ENCODE measurements at regions not wholly inside any gene's neighbourhood (a gene's known extent, or its start where the extent isn't known, plus 50 kb on each side); places are given as distances from the start of the nearest gene placed in this dataset.
"Not testable (repeated sequence)": the region's sequence is repeated elsewhere in the genome, so short reads cannot be mapped to it uniquely, and the experiment has no call there.

DNA sequence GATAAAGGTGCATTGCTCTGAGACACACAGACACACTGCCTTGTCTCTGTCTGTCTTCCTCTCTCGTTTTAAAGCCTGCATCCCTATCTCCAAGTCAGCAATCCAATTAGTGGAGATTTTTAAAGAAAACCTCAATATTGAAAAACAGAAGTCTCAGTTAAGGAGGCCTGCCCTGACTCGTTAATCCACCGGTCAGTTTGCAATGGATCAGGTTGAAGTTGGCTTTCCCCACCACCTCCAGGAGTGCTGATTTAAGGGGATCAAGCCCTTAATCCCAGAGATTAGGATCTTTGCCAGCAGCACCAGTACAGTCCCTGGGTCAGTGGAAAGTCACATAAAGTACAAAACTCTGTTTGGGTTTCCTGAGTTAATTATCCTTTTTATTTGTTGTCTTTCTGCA lies 271.1 kb upstream of the ASIC2 start:
- no peak for DNase-seq (ENCODE audit: low spot score)

GRCh38 chr17:33567223-33567622 lies 274.1 kb upstream of the ASIC2 start:
- no peak for DNase-seq (ENCODE audit: low spot score)

DNA sequence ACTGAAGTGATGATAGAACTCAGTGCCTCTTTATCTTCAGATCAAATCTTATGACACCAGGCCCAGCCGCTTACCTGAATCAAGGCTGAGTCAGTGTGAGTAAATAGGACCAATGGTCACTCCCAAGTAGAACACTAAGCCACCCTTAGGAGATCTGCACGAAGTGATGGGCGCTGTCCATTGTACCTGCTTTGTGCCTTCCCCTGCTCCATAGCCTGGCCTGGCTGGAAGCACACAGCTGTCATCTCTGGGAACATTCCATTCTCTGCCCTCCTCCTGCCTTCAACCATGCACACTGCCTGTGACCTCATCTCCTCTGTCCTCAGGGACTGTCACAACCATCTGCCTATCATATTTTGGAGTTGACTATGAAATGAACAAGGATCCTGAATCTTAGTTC lies 279.5 kb upstream of the ASIC2 start:
- DNase-seq (ENCODE audit: low spot score) = no peak

GRCh38 chr17:33574942-33575445 lies 281.9 kb upstream of the ASIC2 start:
- no peak for DNase-seq (ENCODE audit: low spot score)

DNA sequence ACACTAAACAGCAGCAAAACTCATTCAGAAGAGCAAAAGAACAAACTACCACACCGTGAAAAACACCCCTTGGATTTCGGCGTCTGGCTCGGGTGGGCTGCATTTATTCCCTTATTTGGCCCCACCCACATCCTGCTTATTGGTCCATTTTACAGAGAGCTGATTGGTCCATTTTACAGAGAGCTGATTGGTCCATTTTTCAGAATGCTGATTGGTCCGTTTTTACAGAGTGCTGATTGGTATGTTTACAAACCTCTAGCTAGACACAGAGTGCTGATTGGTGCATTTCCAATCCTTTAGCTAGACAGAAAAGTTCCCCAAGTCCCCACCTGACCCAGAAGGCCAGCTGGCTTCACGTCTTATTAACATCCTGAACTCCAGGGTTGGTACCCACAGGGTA lies 286.6 kb upstream of the ASIC2 start:
- not testable (repeated sequence) for DNase-seq (ENCODE audit: low spot score)

- DNase-seq (ENCODE audit: low spot score) = no peak
Measured at GRCh38 chr17:33580215-33580614, 287.1 kb upstream of the ASIC2 start.

GRCh38 chr17:33582661-33583060 lies 289.6 kb upstream of the ASIC2 start:
- no peak for DNase-seq (ENCODE audit: low spot score)

DNA sequence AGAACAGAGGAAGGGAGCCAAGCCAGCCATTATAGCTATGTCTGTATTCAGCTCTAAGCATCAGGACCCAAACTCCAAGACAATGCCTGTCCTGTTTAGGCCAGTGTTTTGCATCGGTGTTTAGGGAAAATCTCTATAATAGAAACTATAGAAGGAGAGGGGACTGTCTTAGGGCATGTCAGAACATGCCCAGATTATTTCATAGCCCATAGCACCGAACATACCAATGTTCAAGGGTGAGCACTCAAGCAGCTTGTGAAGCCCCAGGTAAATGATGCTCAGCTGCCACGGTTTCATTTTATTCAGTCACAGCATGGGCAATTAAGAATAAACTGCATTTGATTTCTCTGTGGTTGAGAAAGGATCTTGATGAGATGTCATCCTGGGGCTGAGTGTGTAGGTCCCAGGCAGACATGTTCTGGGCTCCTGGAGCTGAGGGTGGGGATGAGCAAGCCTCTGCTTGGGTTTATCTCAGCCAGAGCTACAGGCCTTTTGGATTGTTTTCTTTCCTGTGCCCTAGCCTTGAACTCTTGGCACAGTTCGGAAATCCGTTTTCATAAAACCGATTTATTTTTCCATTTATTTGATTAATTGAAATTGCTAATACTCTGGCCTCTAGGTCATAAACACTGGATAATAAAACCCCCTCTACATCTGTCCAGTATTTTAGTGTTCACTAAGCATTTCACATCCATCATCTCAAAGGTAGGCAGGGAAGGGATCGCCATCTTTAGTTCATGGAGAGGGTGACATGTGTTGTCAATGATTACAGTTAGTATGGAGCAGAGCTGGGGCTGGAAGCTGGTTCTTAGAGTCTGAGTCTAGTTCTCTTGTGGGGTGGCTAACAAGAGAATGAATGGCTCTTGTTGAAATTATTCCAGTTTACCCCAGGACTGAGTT lies 290.7 kb upstream of the ASIC2 start:
- DNase-seq (ENCODE audit: low spot score) = no peak

GRCh38 chr17:33593991-33594390 lies 300.9 kb upstream of the ASIC2 start:
- no peak for DNase-seq (ENCODE audit: low spot score)

- DNase-seq (ENCODE audit: low spot score) = no peak
Measured at GRCh38 chr17:33595828-33596227, 302.7 kb upstream of the ASIC2 start.

DNA sequence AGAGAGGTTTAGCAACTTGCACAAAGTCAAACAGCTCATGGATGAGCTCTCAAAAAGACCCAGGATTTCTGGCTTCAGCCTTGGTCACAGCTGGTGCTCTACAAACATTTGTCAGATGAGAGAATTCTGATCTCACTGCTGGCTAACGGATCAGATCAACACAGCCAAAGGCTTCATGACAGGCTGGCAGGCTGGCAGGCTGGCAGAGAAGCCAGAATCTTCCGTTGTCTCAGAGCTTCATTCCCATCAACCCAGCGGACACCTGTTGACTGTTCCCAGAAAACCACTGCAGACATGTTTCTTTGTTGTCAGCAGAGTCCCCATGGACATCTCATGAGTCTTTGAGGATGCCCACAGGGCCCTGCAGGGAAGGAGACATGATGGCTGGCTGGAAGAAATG lies 303.8 kb upstream of the ASIC2 start:
- no peak for DNase-seq (ENCODE audit: low spot score)

GRCh38 chr17:33598797-33599196 lies 305.7 kb upstream of the ASIC2 start:
- no peak for DNase-seq (ENCODE audit: low spot score)

DNA sequence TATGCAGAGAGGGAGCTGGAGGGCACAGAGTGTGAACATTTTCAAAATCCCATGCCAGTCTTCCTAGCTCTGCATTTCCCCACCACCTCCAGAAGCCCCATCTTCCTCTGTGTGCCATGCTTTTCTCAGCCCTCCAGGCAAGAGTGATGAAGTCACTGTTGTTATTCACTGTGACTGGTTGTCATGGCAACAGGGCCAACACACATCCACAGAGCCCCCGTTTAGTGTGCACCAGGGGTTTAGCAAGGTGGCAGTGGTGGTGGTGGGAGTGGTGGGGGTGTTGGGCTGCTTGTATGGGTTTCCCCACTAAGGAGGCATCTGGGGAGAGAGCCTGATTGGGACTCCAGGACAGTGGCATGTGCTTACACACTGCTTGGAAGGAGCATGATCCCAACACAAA lies 309.9 kb upstream of the ASIC2 start:
- DNase-seq (ENCODE audit: low spot score) = no peak

DNA sequence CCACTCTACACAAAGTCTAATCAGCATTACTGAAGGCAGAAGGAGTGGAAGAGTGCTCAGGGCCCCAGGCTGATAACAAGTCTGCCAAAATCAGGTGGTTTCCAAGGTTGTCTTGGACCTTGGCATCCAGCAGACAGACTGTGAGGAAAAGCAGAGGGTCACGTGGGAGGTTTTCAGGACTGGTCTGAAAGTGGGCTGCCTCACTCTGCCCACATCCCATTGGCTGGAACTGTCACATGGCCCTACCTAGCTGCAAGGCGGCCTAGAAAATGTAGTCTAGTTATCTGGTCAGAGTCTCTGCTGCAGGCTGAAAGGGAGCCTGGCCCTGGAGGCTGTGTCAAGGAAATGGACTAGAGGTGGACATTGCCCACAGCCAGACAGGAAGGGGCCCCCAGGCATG lies 310.7 kb upstream of the ASIC2 start:
- no peak for DNase-seq (ENCODE audit: low spot score)

GRCh38 chr17:33611532-33611931 lies 318.4 kb upstream of the ASIC2 start:
- DNase-seq (ENCODE audit: low spot score) = no peak

DNA sequence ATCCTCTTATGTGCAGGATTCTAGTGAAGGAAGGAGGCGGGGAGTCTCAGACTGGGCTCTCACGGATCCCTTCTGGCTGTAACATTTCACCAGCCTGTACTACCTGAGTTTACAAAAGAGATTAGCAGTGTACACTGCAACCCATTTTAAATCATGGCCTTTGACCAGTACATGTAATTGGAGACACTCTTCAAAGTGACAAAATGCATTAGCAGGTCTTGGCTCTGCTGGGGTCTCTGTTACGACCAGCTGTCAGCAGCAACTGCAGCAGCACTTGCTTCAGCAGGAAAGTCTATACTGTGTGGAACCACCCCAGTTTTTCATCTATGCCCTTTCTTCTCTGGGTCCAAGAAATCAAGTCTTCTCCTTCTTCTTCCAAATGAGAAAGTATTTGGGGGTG lies 322.8 kb upstream of the ASIC2 start:
- no peak for DNase-seq (ENCODE audit: low spot score)

- no peak for DNase-seq (ENCODE audit: low spot score)
Measured at GRCh38 chr17:33623841-33624240, 330.7 kb upstream of the ASIC2 start.

GRCh38 chr17:33628500-33629346 lies 335.6 kb upstream of the ASIC2 start:
- no peak for DNase-seq (ENCODE audit: low spot score)

DNA sequence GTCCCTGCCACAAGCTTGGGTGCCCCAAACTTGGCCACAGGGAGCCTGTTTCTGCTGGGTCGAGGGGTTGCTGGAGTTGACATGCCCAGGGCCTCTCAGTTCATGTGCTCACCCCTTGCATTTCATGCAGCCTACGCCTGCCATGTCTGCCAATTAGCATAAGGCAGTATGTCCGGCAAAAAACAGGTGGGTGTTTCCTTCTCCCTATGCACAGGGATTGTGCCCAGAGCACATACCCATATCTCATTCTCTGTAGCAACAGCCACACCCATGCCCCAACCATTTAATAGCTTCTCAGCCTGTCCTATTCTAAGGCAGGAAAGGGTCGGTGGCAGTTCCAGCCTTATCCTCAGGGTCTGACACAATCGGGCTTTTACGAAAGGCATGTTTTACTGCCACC lies 340.4 kb upstream of the ASIC2 start:
- no peak for DNase-seq (ENCODE audit: low spot score)

DNA sequence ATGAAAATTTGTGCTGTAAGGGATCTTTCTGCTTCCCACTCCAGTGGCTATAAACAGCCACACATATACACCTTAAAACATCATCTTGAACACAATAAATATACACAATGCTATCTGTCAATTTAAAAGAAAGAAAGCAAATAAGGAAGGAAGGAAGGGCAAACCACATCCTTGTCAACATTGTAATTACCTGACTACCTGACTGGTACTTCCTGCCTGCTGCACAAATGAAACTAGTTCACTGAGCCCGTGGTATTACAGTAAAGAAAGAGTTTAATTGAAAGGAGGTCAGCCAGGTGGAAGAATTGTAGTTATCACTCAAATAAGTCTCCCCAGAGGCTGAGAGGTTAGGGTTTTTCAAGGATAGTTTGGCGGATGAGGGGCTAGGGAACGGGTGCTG lies 344.4 kb upstream of the ASIC2 start:
- DNase-seq (ENCODE audit: low spot score) = no peak

GRCh38 chr17:33639103-33639880 lies 346.2 kb upstream of the ASIC2 start:
- no peak for DNase-seq (ENCODE audit: low spot score)

GRCh38 chr17:33640629-33641028 lies 347.5 kb upstream of the ASIC2 start:
- DNase-seq (ENCODE audit: low spot score) = no peak
